Mesendoderm (in vitro differentiated cells): ENCODE measurements at regions not wholly inside any gene's neighbourhood (a gene's known extent, or its start where the extent isn't known, plus 50 kb on each side); places are given as distances from the start of the nearest gene placed in this dataset.

Source experiments
- DNase-seq: peaks from one replicate; pipeline ENCODE4 v3.0.0; 2013
- H2AK5ac ChIP-seq: 2 replicates; pipeline ENCODE4 v1.6.1; 2013; ENCODE audit warnings: low read length, inconsistent platforms
- H2BK120ac ChIP-seq: 2 replicates; pipeline ENCODE4 v1.6.1; 2013; ENCODE audit warnings: low read depth, mild to moderate bottlenecking, low read length, moderate library complexity, mixed read lengths
- H2BK15ac ChIP-seq: replicated peaks from 2 replicates; pipeline ENCODE4 v1.6.1; 2013; ENCODE audit warnings: low read depth, mild to moderate bottlenecking, moderate library complexity
- H2BK5ac ChIP-seq: 2 replicates; pipeline ENCODE4 v1.6.1; 2013; ENCODE audit warnings: low read length, inconsistent platforms
- H3K18ac ChIP-seq: 2 replicates; pipeline ENCODE4 v1.6.1; 2013; ENCODE audit warnings: mild to moderate bottlenecking, low read length, mixed read lengths
- H3K23ac ChIP-seq: one replicate; pipeline ENCODE4 v1.6.1; 2013; ENCODE audit warnings: low read length
- H3K27ac ChIP-seq: 2 replicates; pipeline ENCODE4 v1.5.1; 2013; ENCODE audit warnings: low read depth, mild to moderate bottlenecking, inconsistent platforms, low read length, moderate library complexity
- H3K27me3 ChIP-seq: 2 replicates; pipeline ENCODE4 v1.6.1; 2013; ENCODE audit warnings: low read length, control low read depth, mild to moderate bottlenecking, inconsistent platforms; ENCODE audit not compliant: insufficient read depth, poor library complexity
- H3K36me3 ChIP-seq: 2 replicates; pipeline ENCODE4 v1.6.1; 2013; ENCODE audit warnings: low read length, inconsistent platforms; ENCODE audit not compliant: control insufficient read depth, insufficient read depth
- H3K4ac ChIP-seq: one replicate; pipeline ENCODE4 v1.6.1; 2013; ENCODE audit warnings: low read depth, mild to moderate bottlenecking, low read length, moderate library complexity
- H3K4me1 ChIP-seq: 2 replicates; pipeline ENCODE4 v1.6.1; 2013; ENCODE audit warnings: low read depth, low read length, inconsistent platforms; ENCODE audit not compliant: control insufficient read depth
- H3K4me2 ChIP-seq: 2 replicates; pipeline ENCODE4 v1.6.1; 2013; ENCODE audit warnings: low read length
- H3K4me3 ChIP-seq: 2 replicates; pipeline ENCODE4 v1.5.1; 2013; ENCODE audit warnings: mild to moderate bottlenecking, low read length
- H3K56ac ChIP-seq: one replicate; pipeline ENCODE4 v1.6.1; 2013; ENCODE audit warnings: low read length
- H3K79me1 ChIP-seq: 2 replicates; pipeline ENCODE4 v1.6.1; 2013; ENCODE audit warnings: low read length, inconsistent platforms
- H3K79me2 ChIP-seq: 2 replicates; pipeline ENCODE4 v1.6.1; 2013; ENCODE audit warnings: mild to moderate bottlenecking, low read length; ENCODE audit not compliant: control insufficient read depth, insufficient read depth
- H3K9ac ChIP-seq: 2 replicates; pipeline ENCODE4 v1.6.1; 2013; ENCODE audit warnings: low read length, inconsistent platforms
- H4K5ac ChIP-seq: one replicate; pipeline ENCODE4 v1.6.1; 2013; ENCODE audit warnings: low read length
- H4K8ac ChIP-seq: one replicate; pipeline ENCODE4 v1.6.1; 2013; ENCODE audit warnings: low read depth, mild to moderate bottlenecking, control low read depth, low read length, moderate library complexity
- WGBS: extraction: QIAGEN DNeasy Blood & Tissue Kit; methylation state at CpG from one replicate; pipeline ENCODE4 v1.1.7; 2013; ENCODE audit warnings: low lambda C conversion rate, missing lambda C conversion rate; ENCODE audit not compliant: insufficient coverage; ENCODE audit errors: extremely low coverage; 5-methylcytosine and 5-hydroxymethylcytosine counted together

DNA sequence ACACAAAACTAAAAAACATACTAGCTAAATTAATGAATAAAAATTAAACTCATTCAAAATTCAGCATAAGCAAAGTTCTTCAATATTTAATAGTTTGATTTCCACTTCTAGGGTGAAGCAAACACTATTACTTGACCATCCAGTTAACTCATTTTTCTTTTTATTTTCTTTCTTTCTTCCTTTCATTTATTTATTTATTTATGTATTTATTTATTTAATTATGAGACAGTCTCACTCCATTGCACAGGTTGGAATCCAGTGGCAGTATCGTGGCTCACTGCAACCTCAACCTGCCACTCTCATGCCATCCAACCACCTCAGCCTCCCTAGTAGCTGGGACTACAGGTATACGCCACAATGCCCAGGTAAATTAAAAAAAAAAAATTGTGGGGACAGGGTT, 2069.5 kb downstream of the NCAM2 start:
- Histone ChIP-seq H2BK15ac (no peak overlapping the region), H3K79me1 (no peaks in the 10 kb centered on the region), H3K56ac (no peak overlapping the region), H3K4me3 (no peak overlapping the region), H2AK5ac (no peak overlapping the region), H3K4ac (no peak overlapping the region), H3K4me1 (no peaks in the 10 kb centered on the region), H2BK120ac (no peak overlapping the region), H3K27ac (no peak overlapping the region), H3K36me3 (no peaks in the 10 kb centered on the region), H3K79me2 (no peaks in the 10 kb centered on the region), H3K9ac (no peak overlapping the region), H3K4me2 (no peak overlapping the region), H4K5ac (no peak overlapping the region), H4K8ac (no peak overlapping the region), H2BK5ac (no peak overlapping the region), H3K18ac (no peak overlapping the region), H3K23ac (no peak overlapping the region), H3K27me3 (no peaks in the 10 kb centered on the region)
- no CpG with 5 or more reads among the region's 2 CpGs for WGBS
- no peak for DNase-seq

DNA sequence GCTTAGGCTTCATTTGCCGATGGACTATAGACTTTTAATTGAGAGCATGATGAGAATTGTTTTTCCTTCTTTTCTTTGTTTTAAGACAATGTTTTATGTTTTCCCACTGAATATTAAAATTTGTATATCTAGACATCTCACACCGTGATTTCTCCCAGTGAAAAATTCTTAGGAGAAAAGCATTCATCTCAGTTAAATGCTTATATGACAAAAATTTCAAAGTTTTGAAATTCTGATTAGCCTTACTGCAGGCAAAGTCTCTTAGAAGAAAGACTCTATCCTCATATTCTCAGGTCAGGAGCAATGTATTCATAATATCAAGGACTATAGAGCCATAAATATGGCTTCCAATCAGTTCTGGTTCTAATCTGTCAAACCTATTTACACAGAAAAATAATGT, 2085.0 kb downstream of the NCAM2 start:
- no CpG with 5 or more reads among the region's 2 CpGs for WGBS
- Histone ChIP-seq H3K18ac (no peak overlapping the region), H3K4me1 (no peaks in the 10 kb centered on the region), H2BK5ac (no peak overlapping the region), H3K4me2 (no peak overlapping the region), H3K4ac (no peak overlapping the region), H3K79me2 (no peaks in the 10 kb centered on the region), H3K56ac (no peak overlapping the region), H4K8ac (no peak overlapping the region), H3K23ac (no peak overlapping the region), H2BK120ac (no peak overlapping the region), H3K9ac (no peak overlapping the region), H3K27me3 (no peaks in the 10 kb centered on the region), H3K36me3 (no peaks in the 10 kb centered on the region), H3K4me3 (no peak overlapping the region), H3K27ac (no peak overlapping the region), H4K5ac (no peak overlapping the region), H2AK5ac (no peak overlapping the region), H2BK15ac (no peak overlapping the region), H3K79me1 (no peaks in the 10 kb centered on the region)
- DNase-seq = no peak

DNA sequence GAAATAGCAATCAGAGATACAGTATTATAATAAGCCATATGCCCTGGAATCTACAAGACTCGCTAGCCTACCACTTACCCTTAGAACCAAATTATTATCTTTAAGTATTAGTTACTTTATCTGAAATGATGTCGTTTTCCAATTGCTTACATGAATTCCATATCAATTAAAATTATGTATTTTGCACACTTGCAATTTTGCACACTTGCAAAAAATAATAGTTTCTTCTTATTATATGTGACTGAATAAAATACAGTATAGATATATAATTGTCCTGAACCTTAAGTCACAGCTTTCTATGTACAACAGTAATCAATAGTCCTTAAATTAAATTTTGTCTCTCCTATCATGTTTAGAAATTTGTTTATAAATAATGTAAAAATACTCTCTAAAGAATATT, 2095.1 kb downstream of the NCAM2 start:
- Histone ChIP-seq H3K23ac (no peak overlapping the region), H3K27me3 (no peaks in the 10 kb centered on the region), H4K8ac (no peak overlapping the region), H3K79me1 (no peaks in the 10 kb centered on the region), H3K27ac (no peak overlapping the region), H3K79me2 (no peaks in the 10 kb centered on the region), H3K18ac (no peak overlapping the region), H2BK120ac (no peak overlapping the region), H3K4me1 (no peaks in the 10 kb centered on the region), H3K4me2 (no peak overlapping the region), H2BK5ac (no peak overlapping the region), H3K36me3 (no peaks in the 10 kb centered on the region), H4K5ac (no peak overlapping the region), H3K4ac (no peak overlapping the region), H2AK5ac (no peak overlapping the region), H2BK15ac (no peak overlapping the region), H3K4me3 (no peak overlapping the region), H3K56ac (no peak overlapping the region), H3K9ac (no peak overlapping the region)
- no CpG with 5 or more reads among the region's 2 CpGs for WGBS
- DNase-seq = no peak

DNA sequence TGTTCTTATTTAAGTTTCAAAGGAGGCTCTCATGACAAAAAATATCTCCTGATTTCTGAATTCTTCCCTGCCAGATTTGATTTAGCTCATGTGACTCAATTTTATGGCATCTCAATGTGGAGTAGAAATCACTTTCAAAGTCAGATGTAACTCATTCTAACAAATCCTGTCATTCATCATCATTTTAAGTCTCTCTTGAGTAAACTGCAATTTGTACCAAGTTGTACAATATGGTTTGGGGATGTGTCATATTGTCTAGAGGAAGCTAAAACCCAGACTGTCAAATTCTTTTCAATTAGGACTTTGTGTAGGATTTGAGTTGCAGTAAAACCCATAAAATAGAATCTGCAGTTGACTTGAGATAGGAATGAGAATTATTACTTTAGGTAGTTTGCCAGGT, 2101.0 kb downstream of the NCAM2 start:
- Histone ChIP-seq H3K4me3 (no peak overlapping the region), H3K9ac (no peak overlapping the region), H3K4me1 (no peaks in the 10 kb centered on the region), H2BK15ac (no peak overlapping the region), H3K4ac (no peak overlapping the region), H2BK5ac (no peak overlapping the region), H3K79me1 (no peaks in the 10 kb centered on the region), H2BK120ac (no peak overlapping the region), H3K27me3 (no peaks in the 10 kb centered on the region), H2AK5ac (no peak overlapping the region), H4K8ac (no peak overlapping the region), H3K4me2 (no peak overlapping the region), H3K23ac (no peak overlapping the region), H3K18ac (no peak overlapping the region), H3K27ac (no peak overlapping the region), H4K5ac (no peak overlapping the region), H3K36me3 (no peaks in the 10 kb centered on the region), H3K79me2 (no peaks in the 10 kb centered on the region), H3K56ac (no peak overlapping the region)
- DNase-seq = no peak

DNA sequence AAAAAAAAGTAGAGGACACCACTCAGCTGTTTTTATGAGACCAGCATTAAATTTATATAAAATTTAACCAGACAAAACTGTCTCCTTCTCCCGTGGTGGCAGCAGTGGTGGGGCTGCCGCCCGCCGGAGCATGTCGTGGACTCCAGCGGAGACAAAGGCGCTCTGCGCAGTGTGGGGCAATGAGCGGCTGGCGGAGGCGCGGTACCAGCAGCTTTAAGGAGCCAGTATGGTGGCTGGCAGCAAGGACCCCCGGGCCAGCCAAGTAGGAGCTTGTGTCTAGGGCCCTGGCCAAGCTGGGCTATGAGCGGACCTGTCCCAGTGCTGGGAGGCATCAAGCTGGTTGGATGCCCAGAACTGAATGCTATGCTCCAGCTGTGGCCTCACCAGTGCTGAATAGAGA, 2102.9 kb downstream of the NCAM2 start:
- Histone ChIP-seq H3K27ac (no peak overlapping the region), H3K79me2 (no peaks in the 10 kb centered on the region), H3K4me3 (no peak overlapping the region), H3K56ac (no peak overlapping the region), H3K4me2 (no peak overlapping the region), H2AK5ac (no peak overlapping the region), H3K27me3 (no peaks in the 10 kb centered on the region), H4K5ac (no peak overlapping the region), H2BK5ac (no peak overlapping the region), H3K18ac (no peak overlapping the region), H3K4me1 (no peaks in the 10 kb centered on the region), H3K36me3 (no peaks in the 10 kb centered on the region), H2BK15ac (no peak overlapping the region), H3K4ac (no peak overlapping the region), H3K23ac (no peak overlapping the region), H3K9ac (no peak overlapping the region), H2BK120ac (no peak overlapping the region), H3K79me1 (no peaks in the 10 kb centered on the region), H4K8ac (no peak overlapping the region)
- DNase-seq = no peak
- no CpG with 5 or more reads among the region's 14 CpGs for WGBS

DNA sequence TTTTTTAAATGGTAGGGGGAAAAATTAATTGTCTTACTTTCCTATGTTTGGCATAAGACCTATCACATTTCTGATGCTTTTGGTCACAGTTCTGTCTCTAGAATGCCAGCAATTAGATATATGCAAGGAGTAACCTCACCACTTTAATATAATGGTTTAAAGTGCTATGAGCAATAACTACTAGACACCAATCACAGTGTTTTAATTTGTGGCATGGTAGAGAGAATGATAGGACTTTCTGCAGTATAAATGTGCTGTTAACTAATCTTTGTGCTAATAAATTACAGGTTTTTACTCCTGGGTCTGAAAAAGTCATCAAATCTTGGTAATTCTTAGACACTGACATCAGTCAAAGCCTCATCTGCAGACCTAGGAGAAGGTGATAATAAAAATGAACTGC, 2110.3 kb downstream of the NCAM2 start:
- Histone ChIP-seq H2BK120ac (no peak overlapping the region), H3K9ac (no peak overlapping the region), H3K4ac (no peak overlapping the region), H4K5ac (no peak overlapping the region), H3K56ac (no peak overlapping the region), H3K27me3 (no peaks in the 10 kb centered on the region), H4K8ac (no peak overlapping the region), H3K18ac (no peak overlapping the region), H3K79me2 (no peaks in the 10 kb centered on the region), H3K4me2 (no peak overlapping the region), H3K36me3 (no peaks in the 10 kb centered on the region), H2BK15ac (no peak overlapping the region), H2BK5ac (no peak overlapping the region), H3K4me3 (no peak overlapping the region), H2AK5ac (no peak overlapping the region), H3K4me1 (no peaks in the 10 kb centered on the region), H3K27ac (no peak overlapping the region), H3K79me1 (no peaks in the 10 kb centered on the region), H3K23ac (no peak overlapping the region)
- DNase-seq = no peak
